HTR-8/SVneo (cell line): ENCODE measurements at regions not wholly inside any gene's neighbourhood (a gene's known extent, or its start where the extent isn't known, plus 50 kb on each side); places are given as distances from the start of the nearest gene placed in this dataset.
"Not testable (repeated sequence)": the region's sequence is repeated elsewhere in the genome, so short reads cannot be mapped to it uniquely, and the experiment has no call there.

Experiments
- DNase-seq: peaks from one replicate; pipeline ENCODE4 v3.0.0; 2011; ENCODE audit warnings: low spot score, mixed read lengths; ENCODE audit not compliant: insufficient read length
- FAIRE-seq: peaks from 2 replicates; lab custom pipeline; 2011; peaks lifted over from hg19 to GRCh38; lab: Jason Lieb, UNC

DNA sequence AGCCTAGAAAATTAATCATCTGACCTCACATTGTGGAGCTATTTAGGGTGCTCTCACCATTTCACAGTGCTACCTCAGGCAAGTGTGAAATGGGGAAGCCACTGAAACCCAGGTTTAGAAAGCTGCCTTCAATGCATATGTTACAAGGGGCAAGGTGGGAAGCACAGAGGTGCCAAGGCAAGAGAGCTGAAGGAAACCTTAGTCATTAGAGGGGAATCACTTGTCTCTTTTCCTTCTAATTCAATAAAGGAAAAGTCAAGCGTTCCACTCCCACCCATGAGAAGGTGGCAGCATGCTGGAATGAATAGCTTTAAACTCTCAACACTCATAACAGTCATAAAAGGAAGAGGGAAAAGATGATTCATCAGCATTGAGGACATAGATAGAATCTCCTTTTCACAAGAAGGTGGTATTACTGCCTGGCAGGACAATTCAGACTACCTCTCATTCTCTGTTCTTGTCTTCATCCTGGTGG lies 251.9 kb upstream of the IRAK1BP1 start:
- peak; percentile 48 for FAIRE-seq
- DNase-seq, result no peak

DNA sequence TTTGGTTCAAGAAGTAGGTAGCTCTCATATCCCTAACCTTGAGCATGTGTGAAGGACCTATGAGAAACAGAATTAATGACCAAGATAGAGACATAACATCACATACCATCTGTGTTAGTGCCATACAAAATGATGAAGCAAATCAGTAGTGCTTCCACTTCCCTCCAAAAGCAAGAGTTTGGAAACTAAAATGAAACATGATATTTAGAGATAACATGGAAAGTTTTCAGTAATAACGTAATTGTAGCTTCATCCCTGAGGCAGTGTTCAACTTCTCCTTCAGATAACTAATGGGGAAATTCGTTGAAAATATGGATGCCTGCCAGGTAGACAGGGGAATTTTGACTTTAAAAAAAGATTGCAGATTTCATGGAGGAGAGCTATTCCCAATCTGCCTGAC lies 248.4 kb upstream of the IRAK1BP1 start:
- DNase-seq (no peak), FAIRE-seq (no peak)

DNA sequence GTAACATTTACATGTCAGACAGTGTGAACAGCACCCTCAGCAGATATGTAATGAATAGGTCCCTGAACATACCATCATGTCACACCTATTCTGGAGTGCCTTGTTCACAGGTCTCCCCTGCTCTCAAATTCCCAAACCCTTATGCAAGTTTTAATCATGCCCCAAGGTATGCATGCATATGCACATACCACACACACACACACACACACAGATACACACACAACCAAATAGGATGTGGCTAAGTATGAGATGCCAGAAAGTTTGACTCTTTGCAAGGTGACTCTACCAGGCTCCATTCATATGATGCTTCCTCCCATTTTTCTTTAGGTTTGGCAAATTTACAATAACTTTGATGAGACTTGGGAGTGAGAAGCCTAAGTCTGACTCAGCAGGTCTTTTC lies 243.8 kb upstream of the IRAK1BP1 start:
- FAIRE-seq, result peak; percentile 9
- DNase-seq, result no peak

DNA sequence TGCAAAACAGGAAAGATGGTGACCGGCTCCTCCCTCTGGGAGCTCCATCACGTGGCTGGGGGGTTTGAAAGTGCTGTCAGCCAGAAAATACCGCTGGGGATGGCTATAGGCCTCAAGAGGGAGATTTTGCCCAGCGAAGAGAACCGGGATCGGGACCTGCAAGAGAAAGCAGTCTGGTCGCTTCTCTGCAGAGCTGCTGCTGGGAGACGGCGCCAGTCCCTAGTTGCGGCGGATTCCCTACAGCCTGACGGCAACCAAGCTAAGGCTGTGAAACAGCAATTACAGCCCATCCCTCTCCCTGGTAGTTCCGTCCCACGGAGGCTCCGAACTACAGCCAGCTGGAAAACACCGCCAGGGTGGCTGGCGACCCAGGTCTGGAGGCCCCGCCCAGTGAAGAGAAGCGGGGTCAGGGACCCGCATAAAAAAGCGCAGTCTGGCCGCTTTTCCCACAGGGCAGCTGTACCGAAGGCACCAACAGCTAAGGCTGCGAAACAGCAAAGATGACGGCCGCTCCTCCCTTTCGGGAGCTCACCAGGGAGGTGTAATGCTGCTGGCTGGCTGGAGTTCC lies 238.1 kb upstream of the IRAK1BP1 start:
- no peak for DNase-seq
- no peak for FAIRE-seq

DNA sequence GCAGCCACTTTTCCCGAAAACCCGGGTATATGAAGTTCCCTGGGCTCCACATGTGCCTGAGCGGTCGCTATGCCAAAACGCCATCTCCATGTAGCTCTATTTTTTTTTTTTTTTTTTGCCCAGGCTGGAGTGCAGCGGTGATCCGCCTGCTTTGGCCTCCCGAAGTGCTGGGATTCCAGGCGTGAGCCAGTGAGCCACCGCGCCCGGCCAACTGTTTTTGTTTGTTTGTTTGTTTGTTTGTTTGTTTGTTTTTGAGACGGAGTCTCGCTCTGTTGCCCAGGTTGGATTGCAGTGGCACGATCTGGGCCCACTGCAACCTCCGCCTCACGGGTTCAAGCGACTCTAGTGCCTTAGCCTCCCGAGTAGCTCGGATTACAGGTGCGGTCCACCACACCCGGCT lies 237.5 kb upstream of the IRAK1BP1 start:
- FAIRE-seq (no peak), DNase-seq (no peak)

DNA sequence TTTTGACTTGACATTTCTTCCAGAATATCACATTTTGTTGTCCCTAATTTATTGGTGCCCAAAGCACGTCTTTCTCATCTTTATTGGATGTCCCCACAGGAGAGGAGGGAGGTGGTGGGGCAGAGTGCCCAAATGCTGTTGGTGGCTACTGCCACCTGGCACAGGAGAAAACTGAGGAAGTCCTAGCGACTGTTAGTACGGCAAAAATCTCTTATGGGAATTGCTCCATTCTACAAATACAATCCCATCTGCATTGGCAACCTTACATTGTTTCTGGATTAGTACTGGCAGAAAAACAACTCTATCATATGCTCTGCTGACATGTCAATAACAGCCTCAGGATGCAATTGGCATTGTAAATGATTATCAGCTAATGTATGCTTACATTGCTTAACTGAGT lies 235.4 kb upstream of the IRAK1BP1 start:
- FAIRE-seq, result no peak

DNA sequence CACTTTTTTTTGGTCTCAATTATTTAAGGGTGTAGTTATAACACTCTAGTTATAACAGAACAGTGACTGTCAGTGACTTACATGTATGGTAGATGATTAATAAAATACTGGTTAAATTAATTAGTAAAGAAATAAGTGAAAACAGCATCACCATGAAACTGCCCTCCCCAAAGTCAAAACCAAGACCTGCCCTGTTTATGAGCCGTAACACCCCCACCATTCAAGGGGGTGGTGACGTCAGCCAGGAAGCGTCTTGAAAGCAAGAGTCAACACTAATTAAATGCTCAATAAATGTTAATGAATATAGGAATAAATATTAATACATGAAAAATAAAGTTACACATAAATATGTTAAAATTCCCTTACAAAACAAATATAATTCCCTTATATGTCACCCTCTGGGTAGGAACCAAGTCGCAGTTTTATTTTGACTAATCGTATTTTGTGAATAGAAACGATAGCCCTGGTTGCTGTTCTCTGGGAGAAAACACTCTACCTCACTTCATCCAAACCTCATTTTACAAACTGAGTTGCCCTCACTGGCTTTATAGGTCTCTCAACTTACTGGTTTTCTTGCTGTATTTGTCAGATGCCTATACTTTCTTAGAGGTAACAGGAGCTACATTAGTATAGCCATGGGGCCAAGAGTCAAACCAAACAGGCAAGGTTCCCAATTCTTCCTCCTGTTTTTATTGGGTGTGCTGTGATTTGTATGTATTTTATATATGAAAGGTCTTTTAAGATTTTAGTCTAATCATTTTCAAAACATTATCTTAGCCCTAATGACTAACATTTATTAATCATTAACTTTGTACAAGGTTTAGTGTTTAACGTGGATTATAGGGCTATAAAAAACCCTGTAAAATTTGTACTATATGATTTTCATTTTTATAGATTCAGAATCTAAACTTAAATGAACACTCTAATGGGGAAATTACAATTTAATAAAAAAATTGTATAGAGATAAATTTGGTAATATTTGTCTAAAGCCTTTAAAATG lies 227.9 kb upstream of the IRAK1BP1 start:
- FAIRE-seq (no peak), DNase-seq (no peak)

More for the DNA sequence above, 235.4 kb upstream of the IRAK1BP1 start:
- no peak for DNase-seq

DNA sequence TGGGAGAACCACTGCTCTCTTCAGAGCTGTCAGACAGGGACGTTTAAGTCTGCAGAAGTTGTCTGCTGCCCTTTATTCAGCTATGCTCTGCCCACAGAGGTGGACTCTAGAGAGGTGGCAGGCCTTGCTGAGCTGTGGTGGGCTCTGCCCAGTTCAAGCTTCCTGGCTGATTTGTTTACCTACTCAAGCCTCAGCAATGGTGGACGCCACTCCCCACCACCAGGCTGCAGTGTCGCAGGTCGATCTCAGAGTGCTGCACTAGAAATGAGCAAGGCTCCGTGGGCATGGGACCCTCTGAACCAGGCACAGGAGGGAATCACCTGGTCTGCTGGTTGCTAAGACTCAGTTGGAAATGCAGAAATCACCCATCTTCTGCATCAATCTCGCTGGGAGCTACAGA lies 223.4 kb upstream of the IRAK1BP1 start:
- not testable (repeated sequence) for FAIRE-seq

DNA sequence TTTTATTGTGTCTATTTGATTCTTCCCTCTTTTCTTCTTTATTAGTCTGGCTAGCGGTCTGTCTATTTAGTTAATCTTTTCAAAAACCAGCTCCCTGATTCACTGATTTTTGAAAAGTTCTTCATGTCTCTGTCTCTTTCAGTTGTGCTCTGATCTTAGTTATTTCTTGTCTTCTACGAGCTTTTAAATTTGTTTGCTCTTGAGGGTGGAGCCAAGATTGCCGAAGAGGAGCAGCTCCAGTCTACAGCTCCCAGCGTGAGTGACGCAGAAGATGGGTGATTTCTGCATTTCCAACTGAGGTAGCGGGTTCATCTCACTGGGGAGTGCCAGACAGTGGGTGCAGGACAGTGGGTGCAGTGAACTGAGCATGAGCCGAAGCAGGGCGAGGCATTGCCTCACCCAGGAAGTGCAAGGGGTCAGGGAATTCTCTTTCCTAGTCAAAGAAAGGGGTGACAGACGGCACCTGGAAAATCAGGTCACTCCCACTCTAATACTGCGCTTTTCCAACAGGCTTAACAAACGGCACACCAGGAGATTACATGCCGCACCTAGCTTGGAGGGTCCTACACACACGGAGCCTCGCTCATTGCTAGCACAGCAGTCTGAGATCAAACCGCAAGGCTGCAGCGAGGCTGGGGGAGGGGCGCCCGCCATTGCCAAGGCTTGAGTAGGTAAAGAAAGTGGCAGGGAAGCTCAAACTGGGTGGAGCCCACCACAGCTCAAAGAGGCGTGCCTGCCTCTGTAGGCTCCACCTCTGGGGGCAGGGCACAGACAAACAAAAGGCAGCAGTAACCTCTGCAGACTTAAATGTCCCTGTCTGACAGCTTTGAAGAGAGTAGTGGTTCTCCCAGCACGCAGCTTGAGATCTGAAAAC lies 220.6 kb upstream of the IRAK1BP1 start:
- not testable (repeated sequence) for DNase-seq, FAIRE-seq

More for the DNA sequence above, 223.4 kb upstream of the IRAK1BP1 start:
- not testable (repeated sequence) for DNase-seq

DNA sequence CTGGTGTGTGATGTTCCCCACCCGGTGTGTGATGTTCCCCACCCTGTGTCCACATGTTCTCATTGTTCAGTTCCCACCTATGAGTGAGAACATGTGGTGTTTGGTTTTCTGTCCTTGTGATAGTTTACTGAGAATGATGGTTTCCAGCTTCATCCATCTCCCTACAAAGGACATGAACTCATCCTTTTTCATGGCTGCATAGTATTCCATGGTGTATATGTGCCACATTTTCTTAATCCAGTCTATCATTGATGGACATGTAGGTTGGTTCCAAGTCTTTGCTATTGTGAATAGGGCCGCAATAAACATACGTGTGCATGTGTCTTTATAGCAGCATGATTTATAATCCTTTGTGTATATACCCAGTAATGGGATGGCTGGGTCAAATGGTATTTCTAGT lies 201.5 kb upstream of the IRAK1BP1 start:
- not testable (repeated sequence) for DNase-seq, FAIRE-seq

DNA sequence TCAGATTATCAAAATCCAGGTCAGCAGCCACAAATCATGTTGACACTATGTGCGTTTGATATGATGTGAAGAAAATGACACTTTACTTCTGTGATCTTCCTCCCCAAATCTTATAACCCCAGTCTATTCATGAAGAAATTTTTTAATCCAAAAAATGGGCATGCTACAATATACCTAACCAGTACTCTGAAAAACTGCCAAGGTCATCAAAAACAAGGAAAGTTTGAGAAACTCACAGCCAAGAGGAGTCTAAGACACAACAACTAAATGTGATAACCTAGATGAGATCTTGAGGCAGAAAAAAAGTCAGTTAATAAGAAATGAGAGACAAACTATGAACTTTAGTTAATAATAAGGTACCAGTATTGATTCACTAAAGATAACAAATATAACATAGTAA lies 200.6 kb upstream of the IRAK1BP1 start:
- FAIRE-seq (no peak), DNase-seq (no peak)

DNA sequence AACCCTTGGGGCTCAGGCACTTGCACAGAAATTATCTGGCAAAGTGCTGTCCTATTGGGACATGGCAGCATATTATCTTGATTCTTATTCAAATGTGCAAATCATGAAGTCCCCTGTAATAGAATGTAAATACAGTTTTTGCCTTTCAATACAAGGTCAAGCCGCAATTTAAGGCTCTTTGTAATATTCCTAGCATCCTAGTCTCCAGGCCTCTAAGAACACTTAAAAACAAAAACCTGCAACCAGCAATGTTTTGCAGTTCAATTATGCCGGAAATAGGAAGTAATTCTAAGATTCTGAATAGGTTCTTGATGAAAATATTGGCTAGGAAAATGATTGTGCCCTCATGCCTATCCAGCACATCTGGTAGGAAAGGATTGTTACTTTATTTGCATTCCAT lies 197.2 kb upstream of the IRAK1BP1 start:
- DNase-seq (no peak), FAIRE-seq (no peak)

DNA sequence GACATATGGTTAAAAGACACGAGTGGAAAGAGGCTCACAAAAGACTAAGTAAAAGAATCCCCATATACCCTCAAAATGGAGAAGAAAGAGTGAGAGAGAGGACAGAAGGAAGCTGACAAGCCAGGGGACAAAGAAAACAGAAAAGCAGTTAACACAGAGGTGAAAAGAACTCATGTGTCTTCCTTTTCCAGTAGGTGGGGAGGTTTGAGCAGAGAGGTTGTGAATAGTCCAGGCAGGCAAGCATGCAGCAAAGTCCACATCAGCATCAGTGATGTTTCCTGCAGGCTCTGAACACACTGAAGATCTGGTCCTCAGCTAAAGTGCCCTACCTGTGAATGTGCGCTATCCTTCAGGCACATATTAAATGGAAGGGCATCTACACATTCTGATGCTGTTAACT lies 196.5 kb upstream of the IRAK1BP1 start:
- no peak for FAIRE-seq
- DNase-seq, result no peak

DNA sequence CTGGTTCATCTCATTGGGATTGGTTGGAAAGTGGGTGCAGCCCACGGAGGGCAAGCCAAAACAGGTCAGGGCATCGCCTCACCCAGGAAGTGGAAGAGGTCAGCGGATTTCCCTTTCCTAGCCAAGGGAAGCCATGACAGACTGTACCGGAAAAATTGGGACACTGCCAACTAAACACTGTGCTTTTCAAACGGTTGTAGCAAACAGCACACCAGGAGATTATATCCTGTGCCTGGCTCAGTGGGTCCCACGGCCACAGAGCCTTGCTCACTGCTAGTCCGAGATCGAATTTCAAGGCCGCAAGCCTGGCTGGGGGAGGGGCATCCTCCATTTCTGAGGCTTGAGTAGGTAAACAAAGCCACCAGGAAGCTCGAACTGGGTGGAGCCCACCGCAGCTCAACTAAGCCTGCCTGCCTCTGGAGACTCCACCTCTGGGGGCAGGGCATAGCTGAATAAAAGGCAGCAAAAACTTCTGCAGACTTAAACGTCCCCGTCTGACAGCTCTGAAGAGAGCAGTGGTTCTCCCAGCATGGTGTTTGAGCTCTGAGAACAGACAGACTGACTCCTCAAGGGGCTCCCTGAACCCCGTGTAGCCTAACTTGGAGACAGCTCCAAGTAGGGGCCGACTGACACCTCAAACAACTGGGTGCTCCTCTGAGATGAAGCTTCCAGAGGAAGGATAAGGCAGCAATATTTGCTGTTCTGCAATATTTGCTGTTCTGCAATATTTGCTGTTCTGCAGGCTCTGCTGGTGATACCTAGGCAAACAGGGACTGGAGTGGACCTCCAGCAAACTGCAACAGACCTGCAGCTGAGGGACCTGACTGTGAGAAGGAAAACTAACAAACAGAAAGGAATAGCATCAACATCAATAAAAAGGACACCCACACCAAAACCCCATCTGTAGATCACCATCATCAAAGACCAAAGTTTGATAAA lies 191.0 kb upstream of the IRAK1BP1 start:
- FAIRE-seq, DNase-seq: not testable (repeated sequence)

DNA sequence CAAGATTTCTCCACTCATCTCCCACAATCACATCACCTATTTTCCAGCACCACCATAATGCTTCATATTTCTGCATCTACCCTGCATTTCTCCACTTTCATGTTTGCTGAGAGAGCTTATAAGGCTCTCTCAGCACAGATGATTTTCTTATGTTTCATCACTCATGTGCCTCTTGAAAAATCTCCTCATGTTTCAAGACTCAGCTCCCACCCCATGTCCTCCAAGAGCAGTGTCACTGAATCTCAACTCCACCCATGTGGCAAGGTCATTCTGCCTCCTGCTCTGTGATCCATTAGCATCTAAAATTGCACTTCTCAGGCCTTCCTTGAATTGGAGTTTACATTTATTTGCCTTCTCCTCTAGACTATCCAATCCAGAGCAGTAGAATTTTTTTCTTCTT lies 178.7 kb upstream of the IRAK1BP1 start:
- FAIRE-seq, result no peak
- no peak for DNase-seq

DNA sequence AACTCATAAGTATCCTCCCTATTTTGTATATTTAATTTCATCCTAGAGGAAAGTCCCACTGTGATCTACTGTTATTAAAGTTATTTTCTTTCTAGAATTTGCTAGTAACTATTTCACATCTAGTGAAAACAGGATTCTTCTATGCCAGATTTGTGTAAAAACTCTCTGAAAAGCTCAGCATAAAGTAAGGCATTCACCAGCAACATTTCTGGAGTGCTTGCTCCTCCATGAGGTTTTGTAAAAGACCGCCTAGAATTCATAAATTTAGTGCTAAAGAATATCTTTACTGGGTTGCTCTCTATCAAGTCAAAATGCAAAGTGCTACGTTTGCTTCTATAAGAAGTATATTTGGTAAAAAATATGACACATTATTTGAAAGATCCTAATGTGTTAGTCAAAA lies 173.5 kb upstream of the IRAK1BP1 start:
- no peak for FAIRE-seq
- DNase-seq, result no peak

DNA sequence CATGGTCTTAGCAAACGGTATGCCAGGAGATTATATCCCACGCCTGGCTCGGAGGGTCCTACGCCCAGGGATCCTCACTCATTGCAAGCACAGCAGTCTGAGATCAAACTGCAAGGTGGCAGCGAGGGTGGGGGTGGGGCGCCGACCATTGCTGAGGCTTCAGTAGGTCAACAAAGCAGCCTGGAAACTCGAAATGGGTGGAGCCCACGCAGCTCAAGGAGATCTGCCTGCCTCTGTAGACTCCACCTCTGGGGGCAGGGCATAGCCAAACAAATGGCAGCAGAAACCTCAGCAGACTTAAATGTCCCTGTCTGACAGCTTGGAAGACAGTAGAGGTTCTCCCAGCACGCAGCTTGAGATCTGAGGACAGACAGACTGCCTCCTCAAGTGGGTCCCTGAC lies 172.7 kb upstream of the IRAK1BP1 start:
- not testable (repeated sequence) for DNase-seq, FAIRE-seq

DNA sequence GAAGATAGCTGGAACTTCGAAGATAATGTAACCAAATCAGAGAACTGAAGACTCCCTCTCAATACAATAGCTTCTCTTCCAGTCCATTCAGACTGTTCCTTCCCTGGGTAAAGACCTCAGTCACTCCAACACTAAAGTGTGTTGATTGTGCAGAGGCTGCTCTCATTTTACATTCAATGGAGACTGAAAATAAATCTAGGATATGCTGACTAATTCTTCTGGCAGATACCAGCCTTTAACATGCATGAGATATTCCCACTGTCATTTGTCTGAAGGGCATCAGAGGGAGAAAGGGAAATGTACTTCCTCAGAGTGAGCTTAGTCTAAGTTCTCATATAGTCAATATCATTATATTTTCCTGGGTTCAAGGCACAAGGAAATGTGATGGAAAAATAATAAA lies 166.4 kb upstream of the IRAK1BP1 start:
- no peak for FAIRE-seq
- DNase-seq, result no peak

DNA sequence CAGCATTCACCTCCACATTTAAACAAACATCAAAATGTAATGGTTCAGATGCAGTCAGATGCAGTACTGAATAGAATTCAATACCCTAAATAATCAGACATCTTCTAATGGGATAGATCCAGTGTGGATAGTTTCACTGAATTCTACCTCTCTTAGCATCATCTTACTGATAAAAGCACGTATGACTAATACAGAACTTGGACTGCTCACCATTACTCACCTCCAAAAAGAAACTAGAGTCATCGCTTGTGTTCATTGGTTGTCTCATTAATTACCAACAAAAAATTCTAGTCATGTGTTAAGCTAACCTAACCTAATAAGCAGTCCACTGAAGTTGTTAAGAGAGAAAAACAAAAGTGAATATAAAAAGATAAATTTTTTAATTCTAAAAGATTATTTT lies 165.9 kb upstream of the IRAK1BP1 start:
- peak; percentile 3 for DNase-seq
- FAIRE-seq, result no peak
